Fibroblast of skin of left quadriceps (primary cell): ENCODE measurements at regions not wholly inside any gene's neighbourhood (a gene's known extent, or its start where the extent isn't known, plus 50 kb on each side); places are given as distances from the start of the nearest gene placed in this dataset.

Experiments used
- DNase-seq, 2 experiments: peaks; one replicate each; pipeline ENCODE4 v3.0.0-alpha.2; 2013; ENCODE audit warnings: low read depth in 2 of 2

GRCh38 chr4:71240094-71240493 is 98.7 kb upstream of the SLC4A4 start:
- DNase-seq = no peak

- no peak for DNase-seq
These were observed 97.1 kb upstream of the SLC4A4 start for GRCh38 chr4:71241501-71242288.

DNA sequence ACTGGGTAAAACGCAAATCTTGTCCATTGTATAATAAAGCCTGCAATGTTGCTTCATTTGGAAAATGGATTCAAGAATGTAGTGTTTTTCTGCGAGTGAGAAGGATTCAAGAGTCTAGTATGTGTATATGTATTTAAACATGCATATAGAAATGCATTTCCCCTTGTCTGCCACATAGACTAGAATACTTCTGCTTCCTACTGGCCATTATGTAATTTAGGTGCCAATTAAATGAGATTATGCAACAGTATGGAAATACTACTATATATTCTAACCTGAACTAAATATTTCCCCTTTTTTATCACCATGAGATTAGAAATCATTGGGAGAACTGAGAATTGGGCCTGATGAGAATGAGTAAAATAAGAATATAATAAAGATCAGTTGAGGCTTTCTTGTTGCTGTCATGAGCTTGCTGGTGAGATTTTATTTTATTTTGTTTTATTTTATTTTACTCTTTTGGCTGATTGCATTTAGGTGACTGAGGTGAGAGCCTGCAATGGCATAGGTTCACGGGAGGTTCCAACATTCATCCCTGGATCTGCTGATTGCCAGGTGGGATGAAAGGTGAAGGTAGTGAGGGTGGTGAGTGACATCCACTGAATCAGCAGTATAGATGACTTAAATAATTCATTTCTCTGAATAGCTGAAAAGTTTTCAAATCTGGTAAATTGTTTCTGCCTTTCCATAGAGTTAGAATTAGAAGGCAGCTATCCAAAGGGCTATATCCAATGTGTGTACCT is 95.6 kb upstream of the SLC4A4 start:
- no peak for DNase-seq

GRCh38 chr4:71247706-71248105 is 91.1 kb upstream of the SLC4A4 start:
- no peak for DNase-seq

DNA sequence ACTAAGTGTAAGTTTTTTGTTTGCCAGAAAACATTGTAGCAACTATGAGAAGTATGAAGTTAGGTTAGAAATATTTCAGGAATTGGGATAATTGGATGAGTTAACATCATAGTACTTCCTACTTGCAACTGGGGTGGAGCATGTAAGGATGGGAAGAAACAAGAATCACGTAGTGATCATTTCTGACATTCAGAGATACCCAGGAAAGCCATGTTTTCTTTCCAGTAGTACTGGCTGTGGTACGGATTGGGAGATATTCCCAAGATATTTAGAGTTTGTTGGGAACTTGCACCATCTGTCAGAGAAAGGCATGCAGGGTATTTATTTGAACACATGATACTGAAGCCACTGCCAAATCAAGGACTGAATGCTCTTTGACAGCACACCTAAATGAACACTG is 87.6 kb upstream of the SLC4A4 start:
- peak; percentile 54 to 61 for DNase-seq

- DNase-seq = no peak
These were observed 85.3 kb upstream of the SLC4A4 start for GRCh38 chr4:71253545-71253944.

- no peak for DNase-seq
These were observed 84.3 kb upstream of the SLC4A4 start for GRCh38 chr4:71254451-71255012.

DNA sequence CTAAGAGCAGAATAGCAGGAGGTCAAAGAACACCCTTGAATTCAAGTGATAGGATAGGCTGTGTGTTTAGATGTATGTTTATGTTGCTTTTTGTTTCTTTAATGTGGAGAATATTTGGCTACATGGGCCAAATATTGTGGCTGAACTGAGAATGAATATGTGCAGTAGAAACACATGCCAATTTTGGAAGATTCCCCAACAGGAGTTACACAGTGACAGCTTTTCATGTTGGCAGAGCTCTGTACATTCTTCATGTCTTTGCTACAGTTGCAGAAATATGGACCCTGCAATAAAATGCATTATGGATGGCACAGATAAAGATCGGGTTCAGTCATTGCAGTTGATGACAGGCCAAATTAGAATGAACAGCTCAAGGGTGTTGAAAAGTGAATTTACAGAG is 82.8 kb upstream of the SLC4A4 start:
- no peak for DNase-seq

DNA sequence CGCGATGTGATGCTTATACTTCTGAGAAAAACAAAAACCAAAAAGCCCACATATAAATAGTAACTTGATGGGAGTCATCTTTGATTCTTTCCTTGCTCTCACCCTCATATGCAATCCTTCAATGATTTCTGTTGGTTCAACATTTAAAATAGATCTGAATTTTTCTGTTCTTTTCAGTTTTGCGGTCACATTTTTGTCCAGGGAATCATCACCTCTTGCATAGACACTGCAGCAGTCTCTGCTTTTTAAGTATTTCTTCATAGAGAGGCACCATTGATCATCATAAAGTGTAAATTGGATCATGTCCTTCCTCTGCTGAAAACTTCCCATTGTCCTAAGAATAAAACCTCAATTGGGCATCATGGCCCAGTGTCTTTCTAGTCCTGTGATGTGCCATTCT is 81.1 kb upstream of the SLC4A4 start:
- DNase-seq = no peak

GRCh38 chr4:71258323-71258722 is 80.5 kb upstream of the SLC4A4 start:
- no peak for DNase-seq

DNA sequence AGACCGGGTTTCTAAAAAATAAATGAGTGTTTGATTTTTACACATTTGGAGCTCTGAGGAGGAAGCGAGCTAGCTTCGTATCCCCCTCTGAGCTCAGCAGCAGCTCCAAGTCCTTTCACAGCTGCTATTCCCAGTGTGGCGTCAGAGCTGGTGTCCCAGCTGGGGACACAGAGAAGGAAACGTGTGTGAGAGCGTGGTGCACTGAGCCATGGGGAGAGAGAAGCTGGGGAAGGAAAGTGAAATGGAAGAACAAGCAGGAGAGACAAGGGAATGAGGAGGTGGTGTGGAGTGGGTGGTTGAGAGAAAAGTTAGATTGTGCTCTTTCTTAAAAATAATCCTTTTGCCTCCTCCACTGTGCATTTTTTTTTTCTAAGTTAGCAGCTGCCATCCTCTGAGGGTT is 79.5 kb upstream of the SLC4A4 start:
- no peak for DNase-seq

GRCh38 chr4:71259911-71260331 is 78.9 kb upstream of the SLC4A4 start:
- DNase-seq = no peak

DNA sequence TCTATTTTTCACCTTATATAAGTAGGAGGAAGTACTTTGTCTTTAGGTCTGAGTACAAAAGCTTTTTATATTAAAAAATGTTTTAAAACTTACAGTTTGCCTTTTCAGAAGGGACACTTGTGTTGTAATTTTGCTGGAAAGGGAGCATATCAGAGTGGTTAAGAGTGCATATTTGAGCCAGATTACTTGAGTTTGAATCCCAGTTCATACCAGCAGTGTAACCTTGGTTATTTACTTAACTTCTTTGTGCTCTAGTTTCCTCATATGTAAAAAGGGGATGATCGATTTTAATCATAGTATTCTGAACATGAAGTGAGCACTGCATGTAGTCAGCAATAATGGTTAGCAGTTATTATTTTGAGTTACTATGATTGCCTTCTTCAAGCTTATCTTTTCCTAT is 78.3 kb upstream of the SLC4A4 start:
- DNase-seq = no peak

GRCh38 chr4:71261001-71261400 is 77.8 kb upstream of the SLC4A4 start:
- DNase-seq = no peak

DNA sequence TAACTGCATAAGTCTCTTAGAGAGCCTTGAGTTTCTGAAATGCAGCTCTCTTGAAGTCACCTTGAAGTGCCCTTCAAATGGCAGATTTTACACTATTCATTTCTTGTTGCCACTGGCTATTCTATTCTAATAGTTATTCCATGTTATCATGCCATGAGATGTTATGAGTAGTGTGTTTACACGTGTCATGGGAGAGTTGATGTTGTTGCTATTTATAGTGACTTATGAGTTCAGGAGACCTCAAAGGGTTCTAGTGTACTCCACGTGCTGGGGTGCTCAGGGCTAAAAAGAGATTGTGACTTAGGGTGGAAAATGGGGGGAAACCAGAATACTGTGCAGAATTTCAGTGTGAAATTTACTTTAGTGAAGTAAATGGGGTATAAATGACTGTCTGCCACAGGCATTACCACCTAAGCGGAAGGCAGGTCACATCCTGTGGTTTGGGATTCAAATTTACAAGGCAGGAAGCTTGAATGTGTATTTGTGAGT is 77.1 kb upstream of the SLC4A4 start:
- no peak for DNase-seq

GRCh38 chr4:71262161-71262560 is 76.7 kb upstream of the SLC4A4 start:
- DNase-seq = peak; percentile 74 to 75

DNA sequence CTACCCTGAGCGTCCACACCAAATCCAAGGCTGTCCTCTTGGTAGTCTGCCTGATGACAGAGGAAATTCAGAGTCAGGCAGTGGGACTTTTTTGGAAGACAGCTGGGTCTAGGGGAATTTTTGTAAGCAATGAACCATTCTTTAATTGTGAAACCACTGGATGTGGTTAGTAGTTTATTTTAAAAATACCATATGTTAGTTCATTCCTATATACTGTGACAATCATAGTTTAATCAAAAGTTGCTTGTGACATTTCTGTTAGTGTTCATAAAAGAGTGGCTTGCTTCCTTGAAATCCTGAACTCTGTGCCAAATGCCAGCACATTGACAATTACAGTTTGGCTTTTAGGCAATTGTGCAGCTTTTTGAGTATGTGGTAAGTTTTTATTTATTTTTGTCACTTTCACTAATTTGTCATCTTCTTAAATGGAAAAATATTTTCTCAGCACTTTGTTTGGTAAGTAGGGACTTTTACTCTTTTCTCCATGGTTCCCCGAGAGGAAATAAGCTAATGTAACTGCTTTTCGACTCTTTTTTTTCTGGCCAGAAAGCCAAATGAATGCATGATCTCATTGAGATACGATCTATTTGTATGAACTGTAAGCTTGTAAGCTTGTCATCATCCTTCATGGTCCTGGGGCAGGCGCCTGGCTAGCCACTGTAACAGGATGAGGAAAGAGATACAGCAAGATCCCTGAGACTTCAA is 72.6 kb upstream of the SLC4A4 start:
- DNase-seq = peak; percentile 61 to 70

- DNase-seq = no peak
These were observed 71.6 kb upstream of the SLC4A4 start for GRCh38 chr4:71267244-71267643.

- peak; percentile 21 for DNase-seq
These were observed 70.7 kb upstream of the SLC4A4 start for GRCh38 chr4:71268166-71268565.

DNA sequence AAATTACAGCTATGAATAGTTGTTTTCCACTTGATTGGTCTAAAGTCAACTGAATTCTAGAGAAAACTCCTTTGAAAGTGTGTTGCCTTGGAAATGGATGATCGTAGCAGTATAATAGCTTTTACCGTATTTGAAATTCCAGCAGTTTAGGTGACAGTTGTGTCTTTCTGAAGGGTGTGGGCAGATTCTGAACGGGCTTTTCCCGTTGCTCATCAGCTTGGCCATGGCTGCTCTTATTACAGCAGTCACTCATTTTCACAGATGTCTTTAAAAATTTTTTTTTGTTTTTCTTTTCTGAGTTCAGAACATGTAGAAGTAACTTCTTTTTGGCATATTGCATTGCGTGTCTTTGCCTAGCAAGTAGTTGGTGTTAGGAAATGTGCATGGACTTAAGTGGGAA is 69.6 kb upstream of the SLC4A4 start:
- DNase-seq = no peak

DNA sequence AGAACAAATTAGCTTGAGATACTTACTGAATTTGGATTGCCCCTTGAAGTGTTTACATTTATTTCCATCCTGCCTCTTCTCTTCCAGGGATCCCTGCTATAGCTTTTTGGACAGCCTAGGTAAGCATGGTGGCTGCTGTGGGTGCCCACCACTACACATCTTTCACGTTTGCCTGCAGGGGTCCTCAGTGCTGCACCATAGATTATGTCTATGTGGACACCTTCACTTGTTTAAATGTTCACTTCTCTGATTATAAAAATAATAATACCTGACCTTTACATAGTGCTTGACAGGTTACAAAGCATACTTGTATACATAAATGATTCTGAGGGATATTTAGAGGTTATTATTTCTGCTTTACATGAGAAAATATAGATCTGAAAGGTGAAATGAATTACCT is 67.9 kb upstream of the SLC4A4 start:
- DNase-seq = no peak

GRCh38 chr4:71272976-71273375 is 65.8 kb upstream of the SLC4A4 start:
- no peak for DNase-seq
